GM21360 (cell line): ENCODE measurements at regions not wholly inside any gene's neighbourhood (a gene's known extent, or its start where the extent isn't known, plus 50 kb on each side); places are given as distances from the start of the nearest gene placed in this dataset.

Experiments
- ATAC-seq: cut with Tn5 transposase; IDR thresholded peaks from one replicate; pipeline ENCODE4 v1.9.1; 2021; ENCODE audit warnings: mild to moderate bottlenecking, moderate library complexity; ENCODE audit not compliant: unreplicated experiment

- no peak for ATAC-seq
Measured at GRCh38 chr2:47266939-47267710, 90.8 kb upstream of the CALM2 start.

- no peak for ATAC-seq
Measured at GRCh38 chr2:47265751-47266231, 89.5 kb upstream of the CALM2 start.

- ATAC-seq, result no peak
Measured at GRCh38 chr2:47265158-47265557, 88.8 kb upstream of the CALM2 start.

GRCh38 chr2:47264686-47265085 is 88.4 kb upstream of the CALM2 start:
- no peak for ATAC-seq

GRCh38 chr2:47264143-47264542 is 87.8 kb upstream of the CALM2 start:
- no peak for ATAC-seq

- no peak for ATAC-seq
Measured at GRCh38 chr2:47262657-47263056, 86.3 kb upstream of the CALM2 start.

- ATAC-seq, result no peak
Measured at GRCh38 chr2:47260971-47261370, 84.7 kb upstream of the CALM2 start.

- ATAC-seq, result no peak
Measured at GRCh38 chr2:47259829-47260228, 83.5 kb upstream of the CALM2 start.

- no peak for ATAC-seq
Measured at GRCh38 chr2:47257946-47258348, 81.6 kb upstream of the CALM2 start.

GRCh38 chr2:47256416-47257087 is 80.2 kb upstream of the CALM2 start:
- no peak for ATAC-seq

GRCh38 chr2:47255794-47256193 is 79.5 kb upstream of the CALM2 start:
- ATAC-seq, result no peak

- no peak for ATAC-seq
Measured at GRCh38 chr2:47254464-47254863, 78.2 kb upstream of the CALM2 start.

GRCh38 chr2:47253447-47253846 is 77.1 kb upstream of the CALM2 start:
- ATAC-seq, result no peak

GRCh38 chr2:47251404-47251675 is 75.0 kb upstream of the CALM2 start:
- ATAC-seq, result no peak

- no peak for ATAC-seq
Measured at GRCh38 chr2:47250586-47251403, 74.5 kb upstream of the CALM2 start.

- ATAC-seq, result no peak
Measured at GRCh38 chr2:47249931-47250330, 73.6 kb upstream of the CALM2 start.

GRCh38 chr2:47249157-47249900 is 73.0 kb upstream of the CALM2 start:
- ATAC-seq, result no peak

- no peak for ATAC-seq
Measured at GRCh38 chr2:47243596-47244323, 67.4 kb upstream of the CALM2 start.

- no peak for ATAC-seq
Measured at GRCh38 chr2:47241715-47242114, 65.4 kb upstream of the CALM2 start.
